CD4-positive, alpha-beta T cell (primary cell): ENCODE measurements at regions not wholly inside any gene's neighbourhood (a gene's known extent, or its start where the extent isn't known, plus 50 kb on each side); places are given as distances from the start of the nearest gene placed in this dataset.

ENCODE experiments used
- ATAC-seq: fragments of 200-7000 bp; cut with Tn5 transposase; one replicate; pipeline ENCODE4 v1.10.0; 2022; ENCODE audit warnings: mild to moderate bottlenecking; ENCODE audit not compliant: poor library complexity
- CTCF ChIA-PET: fragments of 350-600 bp; sonication (Branson Sonifier 250); formaldehyde crosslinking; loops from one replicate; lab custom pipeline; 2021; ENCODE audit warnings: antibody characterized with exemption, inconsistent platforms; lab: Charles Lee
- POLR2A ChIA-PET: fragments of 350-600 bp; sonication (Branson Sonifier 250); formaldehyde crosslinking; loops from one replicate; lab custom pipeline; 2021; ENCODE audit warnings: antibody characterized with exemption, inconsistent platforms; lab: Charles Lee
- DNase-seq, 14 experiments: peaks; one replicate each; pipeline ENCODE4 v3.0.0-alpha.2; 2013 to 2020; ENCODE audit warnings: mixed read lengths in 2 of 14
- H3K27ac ChIP-seq, 2 donors: one replicate each; pipeline versions ENCODE4 v1.5.1 to v1.7.0; 2013; ENCODE audit warnings: low read length in 2 of 2, low read depth in 1 of 2, mild to moderate bottlenecking in 1 of 2
- H3K27me3 ChIP-seq, 2 experiments: 1 replicate in 1 of 2; 2 replicates in 1 of 2; pipeline versions ENCODE4 v1.6.1 to v1.7.0; 2013; ENCODE audit warnings: low read length in 2 of 2, control low read depth in 1 of 2, mild to moderate bottlenecking in 1 of 2, moderate library complexity in 1 of 2; ENCODE audit not compliant: insufficient read depth in 2 of 2, control insufficient read depth in 1 of 2
- H3K36me3 ChIP-seq: one replicate; pipeline ENCODE4 v1.6.1; 2013; ENCODE audit warnings: low read length, control low read depth; ENCODE audit not compliant: insufficient read depth
- H3K4me1 ChIP-seq: one replicate; pipeline ENCODE4 v1.6.1; 2013; ENCODE audit warnings: low read length, control low read depth; ENCODE audit not compliant: insufficient read depth
- H3K4me3 ChIP-seq: one replicate; pipeline ENCODE4 v1.5.1; 2013; ENCODE audit warnings: mild to moderate bottlenecking, low read length, moderate library complexity
- H3K9me3 ChIP-seq, 2 experiments: 1 replicate in 1 of 2; 2 replicates in 1 of 2; pipeline versions ENCODE4 v1.6.1 to v1.7.0; 2013; ENCODE audit warnings: low read length in 2 of 2, mild to moderate bottlenecking in 2 of 2, control low read depth in 1 of 2, moderate library complexity in 1 of 2; ENCODE audit not compliant: control insufficient read depth in 1 of 2, insufficient read depth in 1 of 2
- H3K27ac Mint-ChIP-seq: one replicate; pipeline ENCODE4 v1.8.0; 2020; ENCODE audit warnings: mixed read lengths
- H3K27me3 Mint-ChIP-seq: one replicate; pipeline ENCODE4 v1.8.0; 2021; ENCODE audit warnings: mixed read lengths
- H3K36me3 Mint-ChIP-seq: one replicate; pipeline ENCODE4 v1.8.0; 2021; ENCODE audit warnings: low read depth, mixed read lengths
- H3K4me1 Mint-ChIP-seq: one replicate; pipeline ENCODE4 v1.8.0; 2021; ENCODE audit warnings: low read depth, mixed read lengths
- H3K4me3 Mint-ChIP-seq: one replicate; pipeline ENCODE4 v1.8.0; 2020; ENCODE audit warnings: mild to moderate bottlenecking, mixed read lengths
- H3K9me3 Mint-ChIP-seq: one replicate; pipeline ENCODE4 v1.8.0; 2020; ENCODE audit warnings: mixed read lengths
- CTCF ChIP-seq: fragments of 200-600 bp; IDR thresholded peaks from one replicate; pipeline ENCODE4 v1.8.0; 2022; ENCODE audit warnings: antibody characterized with exemption, mild to moderate bottlenecking
- intact Hi-C, 2 experiments: fragments of 100-400 bp; cut with DNase I in 1 of 2; cut with micrococcal nuclease in 1 of 2; formaldehyde crosslinking; loops; one replicate each; pipeline versions ENCODE4 v1.15.1 to v1.9.0; 2023 to 2025; cut with DNase I, micrococcal nuclease

GRCh38 chr17:72049914-72050313 is 70.9 kb upstream of the SOX9 start:
- Mint-ChIP-seq H3K4me1 (no peaks in the 10 kb centered on the region), H3K4me3 (no peak overlapping the region), H3K9me3 (peaks cover 2% of the 10 kb centered on the region), H3K27ac (no peak overlapping the region), H3K27me3 (no peaks in the 10 kb centered on the region), H3K36me3 (no peaks in the 10 kb centered on the region)
- intact Hi-C loops = no loop called here
- DNase-seq (no peak), ATAC-seq (no peak)
- TF ChIP-seq CTCF = no peak
- H3K4me3 ChIP-seq = no peak overlapping the region
- ChIA-PET POLR2A (no interaction called here), CTCF (no interaction called here)
- H3K36me3 ChIP-seq = no peaks in the 10 kb centered on the region
- H3K27ac ChIP-seq = no peak overlapping the region
- H3K9me3 ChIP-seq = peaks cover 0 to 23% of the 10 kb centered on the region in 2 experiments
- H3K4me1 ChIP-seq = no peaks in the 10 kb centered on the region
- H3K27me3 ChIP-seq = no peaks in the 10 kb centered on the region

GRCh38 chr17:72053036-72053435 is 67.8 kb upstream of the SOX9 start:
- peaks cover 0 to 13% of the 10 kb centered on the region in 2 experiments for H3K9me3 ChIP-seq
- H3K27me3 ChIP-seq = no peaks in the 10 kb centered on the region
- Mint-ChIP-seq H3K27ac (no peak overlapping the region), H3K36me3 (no peaks in the 10 kb centered on the region), H3K4me3 (no peak overlapping the region), H3K4me1 (no peaks in the 10 kb centered on the region), H3K27me3 (no peaks in the 10 kb centered on the region), H3K9me3 (peaks cover 2% of the 10 kb centered on the region)
- ChIA-PET POLR2A (no interaction called here), CTCF (no interaction called here)
- no peak for TF ChIP-seq CTCF
- intact Hi-C loops = no loop called here
- no peak for ATAC-seq
- no peak for DNase-seq
- no peaks in the 10 kb centered on the region for H3K4me1 ChIP-seq
- H3K4me3 ChIP-seq = no peak overlapping the region
- H3K36me3 ChIP-seq = no peaks in the 10 kb centered on the region
- H3K27ac ChIP-seq = no peak overlapping the region

GRCh38 chr17:72053449-72053848 is 67.4 kb upstream of the SOX9 start:
- peaks cover 2% of the 10 kb centered on the region for H3K9me3 Mint-ChIP-seq
- TF ChIP-seq CTCF = no peak

More at GRCh38 chr17:72053449-72053848, 67.4 kb upstream of the SOX9 start:
- H3K27me3 Mint-ChIP-seq = no peaks in the 10 kb centered on the region
- ATAC-seq (no peak), DNase-seq (no peak)
- intact Hi-C loops = no loop called here
- Histone ChIP-seq H3K9me3 (peaks cover 0 to 13% of the 10 kb centered on the region in 2 experiments), H3K4me1 (no peaks in the 10 kb centered on the region), H3K4me3 (no peak overlapping the region), H3K27ac (no peak overlapping the region), H3K27me3 (no peaks in the 10 kb centered on the region), H3K36me3 (no peaks in the 10 kb centered on the region)
- no peak overlapping the region for H3K4me3 Mint-ChIP-seq
- H3K4me1 Mint-ChIP-seq = no peaks in the 10 kb centered on the region
- ChIA-PET POLR2A (no interaction called here), CTCF (no interaction called here)
- no peak overlapping the region for H3K27ac Mint-ChIP-seq
- H3K36me3 Mint-ChIP-seq = no peaks in the 10 kb centered on the region
